ENCODE measurements at regions not wholly inside any gene's neighbourhood (a gene's known extent, or its start where the extent isn't known, plus 50 kb on each side); places are given as distances from the start of the nearest gene placed in this dataset.

Small RNAs in the stretch of these regions (small RNA-seq; reads per million reads assigned to genes)
- gene RF00015, result 0 reads per million in 4 donors

All from stomach (tissue), 4 donors.